HEK293T (cell line): ENCODE measurements at regions not wholly inside any gene's neighbourhood (a gene's known extent, or its start where the extent isn't known, plus 50 kb on each side); places are given as distances from the start of the nearest gene placed in this dataset.

Experiments
- CTCF ChIA-PET: fragments of 350-600 bp; formaldehyde crosslinking; extraction: SDS; loops from one replicate; lab custom pipeline; 2021; ENCODE audit warnings: antibody characterized with exemption, inconsistent platforms; lab: Yijun Ruan, JAX
- POLR2A ChIA-PET: fragments of 350-600 bp; formaldehyde crosslinking; extraction: SDS; loops from one replicate; lab custom pipeline; 2020; ENCODE audit warnings: antibody characterized with exemption, inconsistent platforms; lab: Yijun Ruan, JAX
- DNase-seq: peaks from one replicate; pipeline ENCODE4 v3.0.0; 2012; ENCODE audit warnings: mixed read lengths; ENCODE audit errors: extremely low spot score
- ARNT ChIP-seq: fragments of 450-650 bp; IDR thresholded peaks from 2 replicates; pipeline ENCODE4 v1.6.1; 2017; ENCODE audit warnings: mild to moderate bottlenecking
- BHLHE40 ChIP-seq: fragments of 450-650 bp; IDR thresholded peaks from 2 replicates; pipeline ENCODE4 v1.6.1; 2016; ENCODE audit warnings: mild to moderate bottlenecking, moderate library complexity, borderline replicate concordance
- CTBP1 ChIP-seq: fragments of 450-650 bp; IDR thresholded peaks from 2 replicates; pipeline ENCODE4 v1.6.1; 2016; ENCODE audit warnings: borderline replicate concordance
- ELF4 ChIP-seq: fragments of 450-650 bp; IDR thresholded peaks from 2 replicates; pipeline ENCODE4 v1.6.1; 2017; ENCODE audit warnings: antibody characterized with exemption
- FOXA1 ChIP-seq: fragments of 450-650 bp; IDR thresholded peaks from 2 replicates; pipeline ENCODE4 v1.6.1; 2016; ENCODE audit warnings: mild to moderate bottlenecking
- FOXK2 ChIP-seq: fragments of 450-650 bp; IDR thresholded peaks from 2 replicates; pipeline ENCODE4 v1.6.1; 2016; ENCODE audit warnings: mild to moderate bottlenecking
- FOXM1 ChIP-seq: fragments of 450-650 bp; IDR thresholded peaks from 2 replicates; pipeline ENCODE4 v1.6.1; 2017; ENCODE audit warnings: mild to moderate bottlenecking, borderline replicate concordance
- HDGF ChIP-seq: fragments of 450-650 bp; IDR thresholded peaks from 2 replicates; pipeline ENCODE4 v1.6.1; 2017; ENCODE audit warnings: antibody characterized with exemption, borderline replicate concordance
- L3MBTL2 ChIP-seq: fragments of 450-650 bp; conservative IDR thresholded peaks from 2 replicates; pipeline ENCODE4 v1.6.1; 2016; ENCODE audit warnings: mild to moderate bottlenecking
- LEF1 ChIP-seq: fragments of 450-650 bp; IDR thresholded peaks from 2 replicates; pipeline ENCODE4 v1.6.1; 2017; ENCODE audit warnings: mild to moderate bottlenecking, borderline replicate concordance
- NFRKB ChIP-seq: fragments of 450-650 bp; IDR thresholded peaks from 2 replicates; pipeline ENCODE4 v1.6.1; 2016; ENCODE audit warnings: mild to moderate bottlenecking, moderate library complexity
- PKNOX1 ChIP-seq: fragments of 450-650 bp; IDR thresholded peaks from 2 replicates; pipeline ENCODE4 v1.6.1; 2016
- SP1 ChIP-seq: fragments of 450-650 bp; IDR thresholded peaks from 2 replicates; pipeline ENCODE4 v1.6.1; 2017
- SUZ12 ChIP-seq: fragments of 450-650 bp; IDR thresholded peaks from 2 replicates; pipeline ENCODE4 v1.6.1; 2016; ENCODE audit warnings: mild to moderate bottlenecking
- TARDBP ChIP-seq: fragments of 450-650 bp; IDR thresholded peaks from 2 replicates; pipeline ENCODE4 v1.6.1; 2016
- ZNF384 ChIP-seq: fragments of 450-650 bp; IDR thresholded peaks from 2 replicates; pipeline ENCODE4 v1.6.1; 2016

- ChIA-PET CTCF (no interaction called here), POLR2A (no interaction called here)
- no peak for DNase-seq
- TF ChIP-seq PKNOX1 (no peak), TARDBP (no peak), FOXM1 (no peak), LEF1 (no peak), ZNF384 (no peak)
These were observed 278.5 kb upstream of the PLD5 start for GRCh38 chr1:242802973-242803372.

GRCh38 chr1:242800521-242800920, 276.0 kb upstream of the PLD5 start:
- ChIA-PET CTCF (no interaction called here), POLR2A (no interaction called here)
- DNase-seq: no peak
- TF ChIP-seq FOXM1 (no peak), ZNF384 (no peak), L3MBTL2 (no peak), SP1 (no peak), TARDBP (no peak), NFRKB (no peak), ELF4 (no peak), HDGF (no peak), BHLHE40 (no peak), PKNOX1 (no peak), ARNT (no peak), CTBP1 (no peak), SUZ12 (no peak), LEF1 (no peak), FOXA1 (no peak), FOXK2 (no peak)

DNA sequence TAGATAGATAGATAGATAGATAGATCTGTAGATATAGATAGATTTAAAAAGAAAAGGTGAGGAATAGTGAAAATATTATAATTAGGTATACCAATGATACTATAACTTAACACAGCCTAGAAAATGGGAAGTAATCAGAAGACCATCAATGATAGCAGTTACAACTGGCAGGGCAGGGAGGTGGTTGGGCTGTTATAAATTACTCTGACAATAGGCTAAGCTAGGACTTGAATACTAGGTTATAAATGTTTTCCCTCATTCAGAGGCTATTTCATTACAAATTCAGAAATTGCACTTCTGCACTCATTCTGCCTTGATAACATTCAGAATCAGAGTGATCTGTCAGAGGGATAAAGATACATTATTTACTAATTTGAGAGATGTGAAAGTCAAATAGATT, 273.4 kb upstream of the PLD5 start:
- TF ChIP-seq ARNT (no peak), FOXA1 (no peak)
- CTCF ChIA-PET: interaction anchor here (0.6 kb wide), 1 partner anchor 128 kb away, joined by 3 read pairs; no protein-coding TSS in a partner anchor
- no peak for DNase-seq
- POLR2A ChIA-PET: no interaction called here

GRCh38 chr1:242788771-242789170, 264.3 kb upstream of the PLD5 start:
- CTCF ChIA-PET: no interaction called here
- no peak for TF ChIP-seq ZNF384
- TF ChIP-seq HDGF: no peak
- no peak for TF ChIP-seq SP1
- TF ChIP-seq SUZ12: no peak
- no peak for TF ChIP-seq TARDBP
- TF ChIP-seq LEF1: no peak
- TF ChIP-seq ELF4: no peak
- no peak for TF ChIP-seq FOXM1
- TF ChIP-seq BHLHE40: no peak
- TF ChIP-seq FOXA1: no peak
- TF ChIP-seq ARNT: no peak
- TF ChIP-seq PKNOX1: no peak
- TF ChIP-seq CTBP1: no peak
- no peak for DNase-seq
- POLR2A ChIA-PET: no interaction called here

DNA sequence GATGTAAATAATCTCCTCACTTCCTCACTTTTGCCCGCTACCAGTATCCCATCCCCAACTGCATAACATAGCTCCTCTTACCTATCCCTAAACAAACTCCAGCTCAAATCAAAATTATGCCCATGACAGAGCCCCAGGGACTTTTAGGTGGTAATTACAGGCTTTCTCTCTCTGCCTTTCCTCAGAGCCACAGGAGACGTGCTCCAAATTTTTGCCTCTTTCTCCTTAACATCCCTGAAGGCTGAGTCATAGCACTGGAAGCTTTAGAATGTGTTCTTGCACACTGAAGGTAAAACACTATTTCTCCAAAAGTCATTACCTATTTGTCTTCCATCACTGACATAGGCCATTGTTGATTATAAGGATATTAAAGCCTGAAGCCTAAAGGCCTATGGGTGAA, 263.5 kb upstream of the PLD5 start:
- no peak for DNase-seq
- TF ChIP-seq FOXM1: no peak
- TF ChIP-seq FOXK2: no peak
- no peak for TF ChIP-seq BHLHE40
- no peak for TF ChIP-seq TARDBP
- ChIA-PET POLR2A (no interaction called here), CTCF (no interaction called here)

DNA sequence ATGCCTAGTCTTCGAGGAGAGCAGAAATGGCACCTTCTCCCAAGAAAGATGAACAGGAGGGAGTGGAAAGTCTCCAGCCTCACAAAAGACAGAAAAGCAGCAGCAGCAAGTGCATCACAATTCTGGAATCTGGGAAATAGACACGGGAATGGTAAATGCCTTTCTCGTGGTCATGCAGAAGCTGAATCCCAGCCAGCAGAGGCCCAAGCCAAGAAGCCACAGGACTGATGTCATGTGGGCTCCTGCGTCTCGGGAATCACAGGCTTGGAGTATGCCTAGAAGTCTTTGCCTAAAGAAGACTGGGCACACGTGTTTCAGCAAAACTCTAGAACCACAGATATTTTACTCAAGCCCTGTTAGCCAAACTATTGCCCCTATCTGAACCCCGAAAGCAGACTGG, 260.3 kb upstream of the PLD5 start:
- DNase-seq: no peak
- ChIA-PET POLR2A (no interaction called here), CTCF (no interaction called here)
- TF ChIP-seq PKNOX1 (no peak), SP1 (no peak), ELF4 (no peak), CTBP1 (no peak), BHLHE40 (no peak), NFRKB (no peak)

DNA sequence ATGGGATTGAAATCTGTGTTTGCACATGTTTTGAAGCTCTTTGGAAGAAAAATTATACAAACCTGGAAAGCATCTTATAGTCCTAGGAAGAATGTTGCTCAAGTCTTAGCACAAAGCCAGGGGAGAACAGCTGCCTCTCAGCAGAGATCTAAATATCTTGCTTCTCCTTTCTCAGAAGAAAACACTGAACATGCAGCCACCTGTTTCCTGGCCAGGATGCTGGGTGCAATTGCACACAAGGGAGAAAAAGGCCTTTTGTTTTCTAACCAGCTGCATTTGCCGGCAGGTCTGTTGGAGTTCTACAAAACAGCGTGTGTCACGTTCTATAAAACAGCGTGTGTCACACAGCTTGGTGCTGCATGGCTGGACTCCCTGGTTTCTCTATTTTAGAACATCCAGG, 259.6 kb upstream of the PLD5 start:
- POLR2A ChIA-PET: no interaction called here
- no peak for DNase-seq
- CTCF ChIA-PET: no interaction called here
- TF ChIP-seq FOXA1: no peak
- TF ChIP-seq TARDBP: no peak
- TF ChIP-seq FOXK2: no peak
- no peak for TF ChIP-seq CTBP1
- TF ChIP-seq BHLHE40: no peak
- no peak for TF ChIP-seq NFRKB
- no peak for TF ChIP-seq L3MBTL2
- TF ChIP-seq PKNOX1: no peak
- no peak for TF ChIP-seq ARNT
- TF ChIP-seq SP1: no peak
- no peak for TF ChIP-seq LEF1
- no peak for TF ChIP-seq ZNF384
- TF ChIP-seq HDGF: no peak
- no peak for TF ChIP-seq FOXM1
- TF ChIP-seq ELF4: no peak
- no peak for TF ChIP-seq SUZ12
